Kidney (tissue), 13 donors: ENCODE measurements at regions not wholly inside any gene's neighbourhood (a gene's known extent, or its start where the extent isn't known, plus 50 kb on each side); places are given as distances from the start of the nearest gene placed in this dataset.

ENCODE experiments used
- DNase-seq, 5 donors: peaks; one replicate each; pipeline ENCODE4 v3.0.0-alpha.2; 2013 to 2020
- FAIRE-seq: peaks from 2 replicates; lab custom pipeline; 2012; peaks lifted over from hg19 to GRCh38; lab: Jason Lieb, UNC
- H3K27ac ChIP-seq, 2 donors: one replicate each; pipeline ENCODE4 v1.7.0; 2013; ENCODE audit warnings: low read depth in 2 of 2, low read length in 2 of 2, inconsistent platforms in 1 of 2
- H3K27me3 ChIP-seq: one replicate; pipeline ENCODE4 v1.7.1; 2013; ENCODE audit warnings: low read length, inconsistent platforms; ENCODE audit not compliant: control insufficient read depth, insufficient read depth
- H3K36me3 ChIP-seq, 3 donors: one replicate each; pipeline versions ENCODE4 v1.7.0 to v1.7.1; 2013; ENCODE audit warnings: low read length in 3 of 3, control low read depth in 1 of 3, inconsistent platforms in 1 of 3; ENCODE audit not compliant: insufficient read depth in 3 of 3, control insufficient read depth in 2 of 3
- H3K4me1 ChIP-seq, 3 donors: one replicate each; pipeline versions ENCODE4 v1.7.0 to v1.7.1; 2013; ENCODE audit warnings: low read length in 3 of 3, inconsistent platforms in 1 of 3, low read depth in 1 of 3; ENCODE audit not compliant: control insufficient read depth in 2 of 3, insufficient read depth in 2 of 3
- H3K4me3 ChIP-seq, 3 donors: one replicate each; pipeline versions ENCODE4 v1.7.0 to v1.8.1; 2013; ENCODE audit warnings: low read length in 3 of 3, control low read depth in 1 of 3, inconsistent platforms in 1 of 3
- H3K9ac ChIP-seq, 3 donors: one replicate each; pipeline versions ENCODE4 v1.7.0 to v1.7.1; 2013; ENCODE audit warnings: low read length in 3 of 3, control low read depth in 1 of 3, inconsistent platforms in 1 of 3
- H3K9me3 ChIP-seq, 3 donors: one replicate each; pipeline versions ENCODE4 v1.7.0 to v1.7.1; 2013; ENCODE audit warnings: low read length in 3 of 3, control low read depth in 1 of 3, inconsistent platforms in 1 of 3; ENCODE audit not compliant: control insufficient read depth in 2 of 3, insufficient read depth in 1 of 3
- CTCF ChIP-seq: IDR thresholded peaks from 3 replicates; pipeline ENCODE4 v1.5.1; 2012; ENCODE audit warnings: mild to moderate bottlenecking, moderate library complexity, borderline replicate concordance; ENCODE audit not compliant: insufficient read depth; ENCODE audit errors: extremely low read depth
- intact Hi-C: fragments of 100-400 bp; cut with DNase I; formaldehyde crosslinking; loops from one replicate; pipeline ENCODE4 v1.11.1; 2022
- donor health status: control.
- donor health status: control.
- donor health status: control.
- donor health status: control.
- donor health status: control.
- donor health status: DM: yes; HTN: yes; CAD: no.
- donor health status: Normal renal cell carcinoma (clear cell type).

- H3K27me3 ChIP-seq = no peaks in the 10 kb centered on the region
- FAIRE-seq (no peak), DNase-seq (peak in 1 of 5 donors; percentile 0)
- no peaks in the 10 kb centered on the region for H3K36me3 ChIP-seq
- no peak for TF ChIP-seq CTCF
- no peaks in the 10 kb centered on the region for H3K4me1 ChIP-seq
- no peak overlapping the region for H3K4me3 ChIP-seq
- no peaks in the 10 kb centered on the region for H3K9me3 ChIP-seq
- H3K9ac ChIP-seq = no peak overlapping the region
- intact Hi-C loops = no loop called here
- H3K27ac ChIP-seq = no peak overlapping the region
Observed at GRCh38 chrX:99353412-99353811, 1056.7 kb downstream of the PCDH19 start.

DNA sequence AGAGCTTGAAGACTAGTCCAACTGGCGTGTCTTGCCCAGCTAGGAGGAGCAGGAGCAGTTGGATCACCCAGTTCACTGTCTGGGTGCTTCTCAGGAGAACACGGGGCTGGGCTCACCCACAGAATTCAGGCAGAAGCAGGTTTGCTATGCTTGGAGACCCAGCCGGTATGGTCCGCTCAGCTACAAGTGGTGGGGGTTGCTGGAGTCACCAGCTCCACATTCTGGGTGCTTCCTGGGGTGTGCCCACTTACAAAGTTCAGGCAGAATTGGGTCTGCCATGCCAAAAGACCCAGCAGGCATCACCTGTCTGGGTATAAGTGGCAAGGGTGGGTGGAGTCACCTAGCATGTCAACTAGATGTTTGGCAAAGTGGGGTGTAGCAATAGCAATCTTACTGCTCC, 1061.8 kb downstream of the PCDH19 start:
- Histone ChIP-seq H3K4me3 (no peak overlapping the region), H3K9ac (no peak overlapping the region), H3K36me3 (no peaks in the 10 kb centered on the region), H3K27ac (no peak overlapping the region), H3K27me3 (no peaks in the 10 kb centered on the region), H3K9me3 (no peaks in the 10 kb centered on the region), H3K4me1 (no peaks in the 10 kb centered on the region)
- no peak for TF ChIP-seq CTCF
- intact Hi-C loops = no loop called here
- DNase-seq (peak in 1 of 5 donors; percentile 54), FAIRE-seq (no peak)

GRCh38 chrX:99308302-99308701, 1101.8 kb downstream of the PCDH19 start:
- no peak for TF ChIP-seq CTCF
- H3K27me3 ChIP-seq = no peaks in the 10 kb centered on the region
- DNase-seq (no peak), FAIRE-seq (no peak)
- no peak overlapping the region for H3K9ac ChIP-seq
- H3K4me3 ChIP-seq = no peak overlapping the region
- H3K4me1 ChIP-seq = no peaks in the 10 kb centered on the region
- no peak overlapping the region for H3K27ac ChIP-seq
- no peaks in the 10 kb centered on the region for H3K36me3 ChIP-seq
- intact Hi-C loops = no loop called here
- H3K9me3 ChIP-seq = no peaks in the 10 kb centered on the region

- no peaks in the 10 kb centered on the region for H3K36me3 ChIP-seq
- TF ChIP-seq CTCF = no peak
- no peak overlapping the region for H3K27ac ChIP-seq
- no peaks in the 10 kb centered on the region for H3K27me3 ChIP-seq
- H3K9me3 ChIP-seq = no peaks in the 10 kb centered on the region
- no peak for FAIRE-seq
- intact Hi-C loops = no loop called here
- DNase-seq = no peak
- no peak overlapping the region for H3K9ac ChIP-seq
- H3K4me3 ChIP-seq = no peak overlapping the region
- H3K4me1 ChIP-seq = no peaks in the 10 kb centered on the region
Observed at GRCh38 chrX:99305573-99305972, 1104.5 kb downstream of the PCDH19 start.
